SK-N-SH treated with all-trans-retinoic acid at 6 μM for 48 hours (cell line): ENCODE measurements at regions not wholly inside any gene's neighbourhood (a gene's known extent, or its start where the extent isn't known, plus 50 kb on each side); places are given as distances from the start of the nearest gene placed in this dataset.

ENCODE experiments used
- ARNTL ChIP-seq: fragments of 450-650 bp; formaldehyde crosslinking; IDR thresholded peaks from 2 replicates; pipeline ENCODE4 v1.5.0; 2020; ENCODE audit warnings: low read depth, mild to moderate bottlenecking, moderate library complexity, borderline replicate concordance
- BACH2 ChIP-seq: fragments of 250-450 bp; sonication (Bioruptor Pico); IDR thresholded peaks from 2 replicates; pipeline ENCODE4 v1.9.0; 2021; ENCODE audit warnings: mild to moderate bottlenecking, borderline replicate concordance
- CSDC2 ChIP-seq: fragments of 250-450 bp; sonication (Bioruptor Pico); IDR thresholded peaks from 2 replicates; pipeline ENCODE4 v1.5.0; 2020; ENCODE audit warnings: mild to moderate bottlenecking, moderate library complexity
- OSR1 ChIP-seq: fragments of 250-450 bp; sonication (Bioruptor Pico); IDR thresholded peaks from 2 replicates; pipeline ENCODE4 v1.8.0; 2022; ENCODE audit warnings: moderate library complexity, mild to moderate bottlenecking, inconsistent platforms
- SNAI2 ChIP-seq: fragments of 250-450 bp; sonication (Bioruptor Pico); IDR thresholded peaks from 2 replicates; pipeline ENCODE4 v1.5.0; 2020; ENCODE audit warnings: mild to moderate bottlenecking, moderate library complexity
- ZC3H10 ChIP-seq: fragments of 250-450 bp; sonication (Bioruptor Pico); IDR thresholded peaks from 2 replicates; pipeline ENCODE4 v1.5.1; 2021; ENCODE audit warnings: mild to moderate bottlenecking, moderate library complexity
- ZFP3 ChIP-seq: fragments of 250-450 bp; sonication (Bioruptor Pico); IDR thresholded peaks from 2 replicates; pipeline ENCODE4 v1.5.0; 2020; ENCODE audit warnings: mild to moderate bottlenecking, moderate library complexity
- ZFP30 ChIP-seq: fragments of 450-650 bp; formaldehyde crosslinking; IDR thresholded peaks from 2 replicates; pipeline ENCODE4 v1.5.0; 2022; ENCODE audit warnings: mild to moderate bottlenecking, moderate library complexity
- ZNF70 ChIP-seq: fragments of 450-650 bp; formaldehyde crosslinking; IDR thresholded peaks from 2 replicates; pipeline ENCODE4 v1.5.0; 2020; ENCODE audit warnings: mild to moderate bottlenecking, moderate library complexity
- ZNF8 ChIP-seq: fragments of 450-650 bp; formaldehyde crosslinking; IDR thresholded peaks from 2 replicates; pipeline ENCODE4 v1.5.0; 2020; ENCODE audit warnings: mild to moderate bottlenecking, moderate library complexity
- TF ChIP-seq, protein P1 (sequence below): fragments of 250-450 bp; sonication (Bioruptor Pico); IDR thresholded peaks from 2 replicates; pipeline ENCODE4 v1.5.1; 2021; ENCODE audit warnings: mild to moderate bottlenecking, moderate library complexity
- TF ChIP-seq, protein P2 (sequence below): fragments of 250-450 bp; sonication (Bioruptor Pico); IDR thresholded peaks from 2 replicates; pipeline ENCODE4 v1.8.0; 2020; ENCODE audit warnings: mild to moderate bottlenecking, moderate library complexity, borderline replicate concordance
- TF ChIP-seq, protein P3 (sequence below): fragments of 250-450 bp; sonication (Bioruptor Pico); IDR thresholded peaks from 2 replicates; pipeline ENCODE4 v1.8.0; 2021; ENCODE audit warnings: low read depth, mild to moderate bottlenecking, moderate library complexity, borderline replicate concordance
- TF ChIP-seq, protein P4 (sequence below): fragments of 250-450 bp; sonication (Bioruptor Pico); IDR thresholded peaks from 2 replicates; pipeline ENCODE4 v1.5.1; 2020; ENCODE audit warnings: low read depth, mild to moderate bottlenecking, moderate library complexity

DNA sequence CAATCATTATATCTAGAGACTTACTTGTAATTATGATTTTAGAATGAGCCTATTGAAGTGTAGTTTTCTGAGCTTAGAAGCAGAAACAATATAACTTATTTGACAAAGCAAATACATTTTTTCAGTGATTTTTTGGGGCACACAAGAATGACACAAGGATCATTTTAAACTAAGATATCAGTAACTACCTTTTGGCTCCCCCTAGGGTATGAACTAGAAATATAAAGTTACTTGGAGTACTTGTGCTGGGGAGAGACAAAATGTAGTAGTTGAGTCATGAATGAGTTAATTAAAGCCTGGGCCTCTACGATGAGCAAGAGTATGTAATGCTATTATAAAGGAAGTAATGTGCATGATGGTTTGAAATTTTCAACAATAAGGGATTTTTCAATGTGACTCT, 1244.1 kb upstream of the ACO1 start:
- TF ChIP-seq BACH2 (CRISPR knock-in tag) (no peak), ZNF8 (CRISPR knock-in tag) (no peak), ZC3H10 (CRISPR knock-in tag) (no peak), ZNF70 (CRISPR knock-in tag) (no peak), ZFP3 (no peak), ZFP30 (CRISPR knock-in tag) (no peak), CSDC2 (CRISPR knock-in tag) (no peak), SNAI2 (no peak), ARNTL (no peak), OSR1 (no peak)
- TF ChIP-seq, protein P1, sequence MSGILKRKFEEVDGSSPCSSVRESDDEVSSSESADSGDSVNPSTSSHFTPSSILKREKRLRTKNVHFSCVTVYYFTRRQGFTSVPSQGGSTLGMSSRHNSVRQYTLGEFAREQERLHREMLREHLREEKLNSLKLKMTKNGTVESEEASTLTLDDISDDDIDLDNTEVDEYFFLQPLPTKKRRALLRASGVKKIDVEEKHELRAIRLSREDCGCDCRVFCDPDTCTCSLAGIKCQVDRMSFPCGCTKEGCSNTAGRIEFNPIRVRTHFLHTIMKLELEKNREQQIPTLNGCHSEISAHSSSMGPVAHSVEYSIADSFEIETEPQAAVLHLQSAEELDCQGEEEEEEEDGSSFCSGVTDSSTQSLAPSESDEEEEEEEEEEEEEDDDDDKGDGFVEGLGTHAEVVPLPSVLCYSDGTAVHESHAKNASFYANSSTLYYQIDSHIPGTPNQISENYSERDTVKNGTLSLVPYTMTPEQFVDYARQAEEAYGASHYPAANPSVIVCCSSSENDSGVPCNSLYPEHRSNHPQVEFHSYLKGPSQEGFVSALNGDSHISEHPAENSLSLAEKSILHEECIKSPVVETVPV = no peak
- TF ChIP-seq, protein P2, sequence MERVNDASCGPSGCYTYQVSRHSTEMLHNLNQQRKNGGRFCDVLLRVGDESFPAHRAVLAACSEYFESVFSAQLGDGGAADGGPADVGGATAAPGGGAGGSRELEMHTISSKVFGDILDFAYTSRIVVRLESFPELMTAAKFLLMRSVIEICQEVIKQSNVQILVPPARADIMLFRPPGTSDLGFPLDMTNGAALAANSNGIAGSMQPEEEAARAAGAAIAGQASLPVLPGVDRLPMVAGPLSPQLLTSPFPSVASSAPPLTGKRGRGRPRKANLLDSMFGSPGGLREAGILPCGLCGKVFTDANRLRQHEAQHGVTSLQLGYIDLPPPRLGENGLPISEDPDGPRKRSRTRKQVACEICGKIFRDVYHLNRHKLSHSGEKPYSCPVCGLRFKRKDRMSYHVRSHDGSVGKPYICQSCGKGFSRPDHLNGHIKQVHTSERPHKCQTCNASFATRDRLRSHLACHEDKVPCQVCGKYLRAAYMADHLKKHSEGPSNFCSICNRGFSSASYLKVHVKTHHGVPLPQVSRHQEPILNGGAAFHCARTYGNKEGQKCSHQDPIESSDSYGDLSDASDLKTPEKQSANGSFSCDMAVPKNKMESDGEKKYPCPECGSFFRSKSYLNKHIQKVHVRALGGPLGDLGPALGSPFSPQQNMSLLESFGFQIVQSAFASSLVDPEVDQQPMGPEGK (CRISPR knock-in tag) = no peak
- TF ChIP-seq, protein P3, sequence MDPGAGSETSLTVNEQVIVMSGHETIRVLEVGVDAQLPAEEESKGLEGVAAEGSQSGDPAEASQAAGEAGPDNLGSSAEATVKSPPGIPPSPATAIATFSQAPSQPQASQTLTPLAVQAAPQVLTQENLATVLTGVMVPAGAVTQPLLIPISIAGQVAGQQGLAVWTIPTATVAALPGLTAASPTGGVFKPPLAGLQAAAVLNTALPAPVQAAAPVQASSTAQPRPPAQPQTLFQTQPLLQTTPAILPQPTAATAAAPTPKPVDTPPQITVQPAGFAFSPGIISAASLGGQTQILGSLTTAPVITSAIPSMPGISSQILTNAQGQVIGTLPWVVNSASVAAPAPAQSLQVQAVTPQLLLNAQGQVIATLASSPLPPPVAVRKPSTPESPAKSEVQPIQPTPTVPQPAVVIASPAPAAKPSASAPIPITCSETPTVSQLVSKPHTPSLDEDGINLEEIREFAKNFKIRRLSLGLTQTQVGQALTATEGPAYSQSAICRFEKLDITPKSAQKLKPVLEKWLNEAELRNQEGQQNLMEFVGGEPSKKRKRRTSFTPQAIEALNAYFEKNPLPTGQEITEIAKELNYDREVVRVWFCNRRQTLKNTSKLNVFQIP = no peak
- TF ChIP-seq, protein P4, sequence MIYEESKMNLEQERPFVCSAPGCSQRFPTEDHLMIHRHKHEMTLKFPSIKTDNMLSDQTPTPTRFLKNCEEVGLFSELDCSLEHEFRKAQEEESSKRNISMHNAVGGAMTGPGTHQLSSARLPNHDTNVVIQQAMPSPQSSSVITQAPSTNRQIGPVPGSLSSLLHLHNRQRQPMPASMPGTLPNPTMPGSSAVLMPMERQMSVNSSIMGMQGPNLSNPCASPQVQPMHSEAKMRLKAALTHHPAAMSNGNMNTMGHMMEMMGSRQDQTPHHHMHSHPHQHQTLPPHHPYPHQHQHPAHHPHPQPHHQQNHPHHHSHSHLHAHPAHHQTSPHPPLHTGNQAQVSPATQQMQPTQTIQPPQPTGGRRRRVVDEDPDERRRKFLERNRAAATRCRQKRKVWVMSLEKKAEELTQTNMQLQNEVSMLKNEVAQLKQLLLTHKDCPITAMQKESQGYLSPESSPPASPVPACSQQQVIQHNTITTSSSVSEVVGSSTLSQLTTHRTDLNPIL (CRISPR knock-in tag) = no peak
